ENCODE measurements at regions not wholly inside any gene's neighbourhood (a gene's known extent, or its start where the extent isn't known, plus 50 kb on each side); places are given as distances from the start of the nearest gene placed in this dataset.

DNA sequence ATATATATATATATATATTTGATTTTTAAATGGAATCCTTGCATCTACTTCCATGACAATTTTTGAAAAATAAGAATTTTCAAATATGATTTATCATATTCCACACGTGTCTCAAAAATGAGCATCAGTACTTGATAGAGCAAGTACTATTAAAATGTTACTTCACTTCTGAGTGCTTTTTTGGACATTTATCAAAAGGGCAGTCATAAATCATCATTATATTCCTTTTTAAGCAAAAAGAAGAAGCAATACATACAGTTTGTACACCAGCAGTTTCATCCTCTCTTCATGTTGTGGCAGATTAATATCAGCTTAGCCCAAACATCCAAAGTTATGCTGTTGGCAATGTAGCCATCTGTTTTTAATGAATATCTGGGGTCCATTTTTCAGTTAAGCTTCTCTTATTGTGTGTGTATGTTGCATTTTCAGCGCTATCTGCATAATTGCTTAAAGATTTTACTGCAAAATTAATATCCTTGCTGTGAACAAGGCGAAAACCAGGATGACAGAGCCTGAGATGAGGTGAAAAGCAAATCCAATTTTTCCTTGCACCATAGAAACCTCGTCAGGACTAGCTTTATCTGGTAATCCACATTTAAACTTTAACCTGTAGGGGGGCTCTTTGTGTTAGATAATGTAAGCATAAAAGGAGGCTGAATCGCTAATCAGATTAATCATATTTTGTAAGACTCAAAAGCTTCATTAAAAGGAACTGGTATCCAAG lies 604.9 kb upstream of the AGTR1 start:
- H3K4me1 ChIP-seq = no peaks in the 10 kb centered on the region
- no peak overlapping the region for H3K4me3 ChIP-seq
- H3K27me3 ChIP-seq = no peaks in the 10 kb centered on the region
- 81 to 85% methylated on average over 5 of the region's 5 CpGs for WGBS, 2 donors
- no peaks in the 10 kb centered on the region for H3K36me3 ChIP-seq
- no peak for DNase-seq (ENCODE audit: low spot score in 2 of 2)
- no peak overlapping the region for H3K27ac ChIP-seq
- TF ChIP-seq CTCF (IDR thresholded peaks at IDR 0.05) (no peak), POLR2A (IDR thresholded peaks at IDR 0.05) (no peak), EP300 (IDR thresholded peaks at IDR 0.05) (no peak)
- H3K9me3 ChIP-seq = no peaks in the 10 kb centered on the region

DNA sequence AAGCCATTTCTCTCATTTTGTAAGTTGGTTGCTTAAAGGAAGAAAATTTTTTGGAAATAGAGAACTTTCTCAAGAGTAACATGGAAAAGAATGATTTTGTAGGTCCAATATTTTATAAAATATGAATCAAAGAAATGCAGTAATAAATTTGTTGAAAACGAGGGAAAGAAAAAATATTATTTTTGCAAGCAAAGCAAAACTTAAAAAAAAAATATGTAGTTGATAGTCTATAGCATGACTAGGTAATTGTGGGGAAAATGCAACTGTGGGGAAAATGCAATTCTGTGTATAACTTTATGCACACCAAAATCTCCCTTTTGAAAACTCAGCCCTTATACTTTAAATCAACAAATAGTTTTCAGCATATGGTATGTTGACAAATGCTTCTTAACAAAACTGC lies 604.0 kb upstream of the AGTR1 start:
- Histone ChIP-seq H3K36me3 (no peaks in the 10 kb centered on the region), H3K4me1 (no peaks in the 10 kb centered on the region), H3K4me3 (no peak overlapping the region), H3K9me3 (no peaks in the 10 kb centered on the region), H3K27me3 (no peaks in the 10 kb centered on the region), H3K27ac (no peak overlapping the region)
- DNase-seq (ENCODE audit: low spot score in 2 of 2) = no peak
- TF ChIP-seq EP300 (IDR thresholded peaks at IDR 0.05) = no peak
- TF ChIP-seq CTCF (IDR thresholded peaks at IDR 0.05) = no peak
- TF ChIP-seq POLR2A (IDR thresholded peaks at IDR 0.05) = no peak
- WGBS, 2 donors = 55 to 61% methylated on average over 1 of the region's 1 CpG

DNA sequence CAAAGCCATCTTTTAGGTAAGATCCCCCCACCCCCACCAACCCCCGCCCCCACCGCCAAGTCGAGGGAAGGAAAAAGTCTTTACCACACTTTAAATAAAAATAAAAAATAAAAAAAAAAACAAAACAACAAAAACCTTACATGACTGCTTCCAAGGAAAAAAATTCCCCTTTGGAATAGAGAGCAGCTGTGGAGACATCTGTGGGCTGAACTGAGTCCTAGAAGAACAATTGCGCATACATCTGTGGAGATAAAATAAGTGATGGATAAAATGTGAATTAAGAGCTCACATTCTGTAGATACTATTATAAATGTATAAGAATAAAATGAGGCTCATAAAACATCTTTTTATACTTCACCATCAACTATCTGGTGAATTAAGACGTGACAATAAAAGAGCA lies 601.7 kb upstream of the AGTR1 start:
- H3K4me3 ChIP-seq = no peak overlapping the region
- no peaks in the 10 kb centered on the region for H3K27me3 ChIP-seq
- DNase-seq (ENCODE audit: low spot score in 2 of 2) = no peak
- no peaks in the 10 kb centered on the region for H3K9me3 ChIP-seq
- no peak overlapping the region for H3K27ac ChIP-seq
- H3K4me1 ChIP-seq = no peaks in the 10 kb centered on the region
- no peak for TF ChIP-seq EP300 (IDR thresholded peaks at IDR 0.05)
- TF ChIP-seq CTCF (IDR thresholded peaks at IDR 0.05) = no peak
- no peak for TF ChIP-seq POLR2A (IDR thresholded peaks at IDR 0.05)
- 52 to 59% methylated on average over 5 of the region's 5 CpGs for WGBS, 2 donors
- H3K36me3 ChIP-seq = no peaks in the 10 kb centered on the region

GRCh38 chr3:148100476-148100875 lies 597.2 kb upstream of the AGTR1 start:
- H3K4me1 ChIP-seq = no peaks in the 10 kb centered on the region
- no peak overlapping the region for H3K4me3 ChIP-seq
- H3K9me3 ChIP-seq = no peaks in the 10 kb centered on the region
- H3K27me3 ChIP-seq = no peaks in the 10 kb centered on the region
- no peaks in the 10 kb centered on the region for H3K36me3 ChIP-seq
- TF ChIP-seq CTCF (IDR thresholded peaks at IDR 0.05) (no peak), POLR2A (IDR thresholded peaks at IDR 0.05) (no peak), EP300 (IDR thresholded peaks at IDR 0.05) (no peak)
- DNase-seq (ENCODE audit: low spot score in 2 of 2) = no peak
- no peak overlapping the region for H3K27ac ChIP-seq

DNA sequence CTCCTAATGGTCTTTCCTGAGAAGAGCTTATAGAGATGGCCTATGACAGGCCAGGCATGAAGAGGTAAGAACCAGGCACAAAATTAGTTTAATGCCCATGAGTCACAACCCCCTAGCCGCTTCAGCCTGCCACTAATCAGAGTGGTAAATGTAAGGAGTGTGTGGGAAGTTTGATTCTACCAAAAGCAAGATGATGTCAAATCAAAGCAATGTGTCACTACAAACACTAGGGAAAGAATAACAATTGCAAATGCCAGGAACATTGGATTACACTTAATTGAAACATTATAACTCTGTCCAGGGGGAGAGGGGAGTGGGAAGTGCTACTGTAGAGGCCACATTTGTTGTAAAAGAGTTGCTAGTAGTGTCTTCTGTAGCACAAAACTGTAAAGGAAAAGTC lies 596.6 kb upstream of the AGTR1 start:
- Histone ChIP-seq H3K27me3 (no peaks in the 10 kb centered on the region), H3K9me3 (no peaks in the 10 kb centered on the region), H3K27ac (no peak overlapping the region), H3K36me3 (no peaks in the 10 kb centered on the region), H3K4me3 (no peak overlapping the region), H3K4me1 (no peaks in the 10 kb centered on the region)
- DNase-seq (ENCODE audit: low spot score in 2 of 2) = no peak
- WGBS, 2 donors = 50 to 58% methylated on average over 1 of the region's 1 CpG
- TF ChIP-seq CTCF (IDR thresholded peaks at IDR 0.05) (no peak), EP300 (IDR thresholded peaks at IDR 0.05) (no peak), POLR2A (IDR thresholded peaks at IDR 0.05) (no peak)
